Neural progenitor cell (in vitro differentiated cells): ENCODE measurements at regions not wholly inside any gene's neighbourhood (a gene's known extent, or its start where the extent isn't known, plus 50 kb on each side); places are given as distances from the start of the nearest gene placed in this dataset.
"Not testable (repeated sequence)": the region's sequence is repeated elsewhere in the genome, so short reads cannot be mapped to it uniquely, and the experiment has no call there.

Experiments
- EZH2 ChIP-seq: fragments of 200-600 bp; sonication (generic); IDR thresholded peaks from 2 replicates; pipeline ENCODE4 v1.6.1; 2017; ENCODE audit warnings: antibody characterized with exemption, mild to moderate bottlenecking, moderate library complexity
- EZH2phosphoT487 ChIP-seq: fragments of 200-600 bp; sonication (generic); IDR thresholded peaks from 2 replicates; pipeline ENCODE4 v1.6.1; 2017; ENCODE audit warnings: antibody characterized with exemption
- TF ChIP-seq, protein P1 (sequence below): fragments of 200-600 bp; sonication (generic); IDR thresholded peaks from 2 replicates; pipeline ENCODE4 v1.5.1; 2017; ENCODE audit warnings: antibody characterized with exemption, mild to moderate bottlenecking

DNA sequence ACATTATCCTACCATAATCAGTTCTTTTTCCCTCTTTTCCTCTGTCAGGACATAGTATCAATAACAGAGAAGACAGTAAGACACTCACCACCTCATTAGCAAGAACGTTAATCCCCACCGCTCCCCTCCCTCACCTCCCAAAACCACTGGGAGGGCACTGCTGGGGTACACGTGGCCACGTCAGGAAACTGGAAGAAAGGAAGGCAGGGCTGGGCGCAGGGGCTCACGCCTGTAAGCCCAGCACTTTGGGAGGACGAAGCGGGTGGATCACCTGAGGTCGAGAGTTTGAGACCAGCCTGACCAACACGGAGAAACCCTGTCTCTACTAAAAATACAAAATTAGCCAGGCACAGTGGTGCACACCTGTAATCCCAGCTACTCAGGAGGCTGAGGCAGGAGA lies 142.3 kb downstream of the OR4M2 start:
- TF ChIP-seq, protein P1, sequence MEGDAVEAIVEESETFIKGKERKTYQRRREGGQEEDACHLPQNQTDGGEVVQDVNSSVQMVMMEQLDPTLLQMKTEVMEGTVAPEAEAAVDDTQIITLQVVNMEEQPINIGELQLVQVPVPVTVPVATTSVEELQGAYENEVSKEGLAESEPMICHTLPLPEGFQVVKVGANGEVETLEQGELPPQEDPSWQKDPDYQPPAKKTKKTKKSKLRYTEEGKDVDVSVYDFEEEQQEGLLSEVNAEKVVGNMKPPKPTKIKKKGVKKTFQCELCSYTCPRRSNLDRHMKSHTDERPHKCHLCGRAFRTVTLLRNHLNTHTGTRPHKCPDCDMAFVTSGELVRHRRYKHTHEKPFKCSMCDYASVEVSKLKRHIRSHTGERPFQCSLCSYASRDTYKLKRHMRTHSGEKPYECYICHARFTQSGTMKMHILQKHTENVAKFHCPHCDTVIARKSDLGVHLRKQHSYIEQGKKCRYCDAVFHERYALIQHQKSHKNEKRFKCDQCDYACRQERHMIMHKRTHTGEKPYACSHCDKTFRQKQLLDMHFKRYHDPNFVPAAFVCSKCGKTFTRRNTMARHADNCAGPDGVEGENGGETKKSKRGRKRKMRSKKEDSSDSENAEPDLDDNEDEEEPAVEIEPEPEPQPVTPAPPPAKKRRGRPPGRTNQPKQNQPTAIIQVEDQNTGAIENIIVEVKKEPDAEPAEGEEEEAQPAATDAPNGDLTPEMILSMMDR: not testable (repeated sequence)
- TF ChIP-seq EZH2, EZH2phosphoT487: not testable (repeated sequence)
